AG09309 (cell line): ENCODE measurements at regions not wholly inside any gene's neighbourhood (a gene's known extent, or its start where the extent isn't known, plus 50 kb on each side); places are given as distances from the start of the nearest gene placed in this dataset.

ENCODE experiments used
- DNase-seq: peaks from one replicate; pipeline ENCODE4 v3.0.0-alpha.2; 2010; ENCODE audit warnings: low read depth
- H3K4me3 ChIP-seq: 2 replicates; pipeline ENCODE4 v1.5.1; 2011; ENCODE audit warnings: mild to moderate bottlenecking, low read depth, low read length, moderate library complexity; ENCODE audit not compliant: control insufficient read depth
- TF ChIP-seq, protein P1 (sequence below): IDR thresholded peaks from 2 replicates; pipeline ENCODE4 v1.5.1; 2011; ENCODE audit warnings: mild to moderate bottlenecking, low read depth, low read length, inconsistent platforms; ENCODE audit not compliant: insufficient read depth, control insufficient read depth; ENCODE audit errors: missing control alignments

DNA sequence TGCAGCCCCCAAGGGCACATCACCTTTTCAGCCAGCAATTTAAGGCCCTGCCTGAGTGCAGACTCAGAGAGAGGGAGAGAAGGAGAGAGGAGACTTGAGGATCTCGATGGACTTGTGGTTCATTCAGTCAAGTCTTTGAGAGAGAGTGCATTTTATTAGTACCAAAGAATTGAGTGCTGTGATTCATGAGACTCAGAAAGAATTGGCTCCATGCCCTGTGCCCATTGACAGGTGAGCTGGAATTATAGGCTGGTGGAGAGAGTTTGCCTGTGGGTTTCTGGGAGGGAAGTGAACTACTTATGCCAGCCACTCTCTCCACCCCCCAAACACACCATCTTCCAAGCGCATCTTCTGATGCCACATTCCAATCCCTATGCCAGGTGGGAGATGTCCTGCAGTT, 236.8 kb downstream of the MN1 start:
- DNase-seq = no peak

DNA sequence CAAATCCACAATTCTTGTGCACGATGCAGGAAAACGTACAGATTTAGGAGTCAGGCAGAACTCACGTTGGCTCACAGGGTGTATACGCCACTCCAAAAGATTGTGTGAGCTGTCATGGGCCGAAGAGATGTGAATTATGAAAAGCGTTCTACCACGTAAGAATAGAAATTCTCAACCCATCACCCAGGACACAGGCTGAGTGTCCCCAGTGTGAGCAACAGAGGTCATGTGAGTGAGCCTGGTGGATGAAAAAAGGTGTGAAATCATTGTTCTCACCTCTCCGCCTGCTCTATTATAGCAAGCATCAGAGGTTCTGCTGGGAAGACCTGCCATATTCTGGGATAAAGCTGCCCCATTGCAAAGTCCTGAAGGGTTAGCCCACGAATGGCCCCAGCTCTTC, 235.0 kb downstream of the MN1 start:
- TF ChIP-seq, protein P1, sequence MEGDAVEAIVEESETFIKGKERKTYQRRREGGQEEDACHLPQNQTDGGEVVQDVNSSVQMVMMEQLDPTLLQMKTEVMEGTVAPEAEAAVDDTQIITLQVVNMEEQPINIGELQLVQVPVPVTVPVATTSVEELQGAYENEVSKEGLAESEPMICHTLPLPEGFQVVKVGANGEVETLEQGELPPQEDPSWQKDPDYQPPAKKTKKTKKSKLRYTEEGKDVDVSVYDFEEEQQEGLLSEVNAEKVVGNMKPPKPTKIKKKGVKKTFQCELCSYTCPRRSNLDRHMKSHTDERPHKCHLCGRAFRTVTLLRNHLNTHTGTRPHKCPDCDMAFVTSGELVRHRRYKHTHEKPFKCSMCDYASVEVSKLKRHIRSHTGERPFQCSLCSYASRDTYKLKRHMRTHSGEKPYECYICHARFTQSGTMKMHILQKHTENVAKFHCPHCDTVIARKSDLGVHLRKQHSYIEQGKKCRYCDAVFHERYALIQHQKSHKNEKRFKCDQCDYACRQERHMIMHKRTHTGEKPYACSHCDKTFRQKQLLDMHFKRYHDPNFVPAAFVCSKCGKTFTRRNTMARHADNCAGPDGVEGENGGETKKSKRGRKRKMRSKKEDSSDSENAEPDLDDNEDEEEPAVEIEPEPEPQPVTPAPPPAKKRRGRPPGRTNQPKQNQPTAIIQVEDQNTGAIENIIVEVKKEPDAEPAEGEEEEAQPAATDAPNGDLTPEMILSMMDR = no peak
- H3K4me3 ChIP-seq = no peak overlapping the region
- DNase-seq = no peak

More for the DNA sequence above, 236.8 kb downstream of the MN1 start:
- TF ChIP-seq, protein P1 = no peak
- H3K4me3 ChIP-seq = no peak overlapping the region

GRCh38 chr22:27568265-27568664, 233.3 kb downstream of the MN1 start:
- H3K4me3 ChIP-seq = no peak overlapping the region
- TF ChIP-seq, protein P1 = no peak
- DNase-seq = no peak

DNA sequence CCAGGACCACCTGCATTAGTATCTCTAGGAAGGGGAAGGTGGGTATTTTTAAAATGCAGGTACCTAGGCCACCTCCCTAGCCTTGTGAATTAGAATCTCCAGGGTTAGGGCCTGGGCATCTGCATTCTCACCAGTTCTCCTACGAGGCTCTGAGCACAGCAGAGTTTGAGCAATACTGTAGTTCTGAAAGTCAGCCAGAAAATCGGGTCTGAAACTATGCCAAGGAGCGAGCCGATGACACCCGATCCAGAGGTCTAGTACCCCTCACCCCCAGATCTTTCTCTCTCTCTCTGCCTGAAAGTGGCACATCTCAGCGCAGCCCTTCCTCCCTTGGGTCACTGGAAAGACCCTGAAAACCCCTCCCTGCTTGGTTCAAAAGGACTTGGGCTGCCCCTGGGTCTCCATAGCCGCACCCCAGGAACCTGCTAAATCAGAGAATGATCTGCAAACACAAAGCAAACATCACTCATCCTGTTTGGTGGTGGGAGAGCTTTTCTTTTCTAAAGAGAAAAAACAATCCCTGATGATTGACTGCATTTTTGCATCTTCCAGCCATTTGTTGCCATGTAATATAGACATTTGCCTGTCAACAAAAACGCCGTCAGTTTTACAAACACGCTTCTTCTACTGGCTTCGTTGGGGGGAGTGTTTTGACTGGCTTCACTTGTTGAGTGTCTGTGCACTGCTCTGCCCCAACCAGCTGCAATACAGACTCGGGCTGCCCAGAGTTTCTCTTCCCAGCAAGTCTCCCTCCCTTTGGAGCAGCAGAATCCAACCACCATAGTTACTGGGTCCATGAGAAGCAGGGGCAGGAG, 229.9 kb downstream of the MN1 start:
- TF ChIP-seq, protein P1 = no peak
- no peak overlapping the region for H3K4me3 ChIP-seq
- DNase-seq = no peak

DNA sequence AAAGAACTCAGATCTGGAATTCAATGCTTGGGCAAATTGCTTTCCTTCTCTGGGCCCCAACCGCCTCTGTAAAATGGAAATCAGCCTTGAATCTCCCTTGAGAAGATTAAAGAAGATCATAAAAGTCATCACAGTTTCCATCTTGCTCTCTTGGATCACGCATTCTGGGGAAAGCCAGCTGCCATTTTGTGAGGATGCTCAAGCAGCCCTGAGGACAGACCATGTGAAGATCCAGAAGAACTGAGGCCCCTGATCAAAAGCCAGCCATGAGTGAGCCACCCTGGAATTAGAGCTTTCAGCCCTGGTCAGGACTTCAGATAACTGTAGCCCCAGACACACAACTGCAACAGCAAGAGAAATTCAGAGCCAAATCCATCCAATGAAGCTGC, 229.3 kb downstream of the MN1 start:
- no peak overlapping the region for H3K4me3 ChIP-seq
- no peak for DNase-seq
- TF ChIP-seq, protein P1 = no peak

GRCh38 chr22:27573280-27574001, 228.1 kb downstream of the MN1 start:
- H3K4me3 ChIP-seq = no peak overlapping the region
- no peak for DNase-seq
- TF ChIP-seq, protein P1 = no peak

- no peak overlapping the region for H3K4me3 ChIP-seq
- DNase-seq = no peak
- TF ChIP-seq, protein P1 = no peak
Measured at GRCh38 chr22:27574002-27574366, 227.6 kb downstream of the MN1 start.
